CD4-positive, alpha-beta T cell treated with Interleukin-15 for 4 hours (primary cell): ENCODE measurements at regions not wholly inside any gene's neighbourhood (a gene's known extent, or its start where the extent isn't known, plus 50 kb on each side); places are given as distances from the start of the nearest gene placed in this dataset.
"Not testable (repeated sequence)": the region's sequence is repeated elsewhere in the genome, so short reads cannot be mapped to it uniquely, and the experiment has no call there.

Experiments used
- DNase-seq: peaks from one replicate; pipeline ENCODE4 v3.0.0-alpha.2; 2020; ENCODE audit warnings: low spot score

- DNase-seq: no peak
These were observed 905.4 kb upstream of the NDST4 start for GRCh38 chr4:116018831-116019230.

GRCh38 chr4:116016201-116016600 lies 902.8 kb upstream of the NDST4 start:
- DNase-seq: no peak

GRCh38 chr4:116015549-116015948 lies 902.1 kb upstream of the NDST4 start:
- DNase-seq: no peak

GRCh38 chr4:116015062-116015461 lies 901.6 kb upstream of the NDST4 start:
- no peak for DNase-seq

GRCh38 chr4:116010923-116011322 lies 897.5 kb upstream of the NDST4 start:
- no peak for DNase-seq

- no peak for DNase-seq
These were observed 892.3 kb upstream of the NDST4 start for GRCh38 chr4:116005806-116006088.

GRCh38 chr4:116005037-116005805 lies 891.8 kb upstream of the NDST4 start:
- no peak for DNase-seq

- DNase-seq: no peak
These were observed 887.9 kb upstream of the NDST4 start for GRCh38 chr4:116001291-116001690.

GRCh38 chr4:115986573-115986972 lies 873.2 kb upstream of the NDST4 start:
- DNase-seq: no peak

GRCh38 chr4:115975421-115976001 lies 862.1 kb upstream of the NDST4 start:
- DNase-seq: not testable (repeated sequence)

GRCh38 chr4:115973768-115974167 lies 860.3 kb upstream of the NDST4 start:
- DNase-seq: no peak

GRCh38 chr4:115972967-115973366 lies 859.5 kb upstream of the NDST4 start:
- no peak for DNase-seq

GRCh38 chr4:115970859-115971258 lies 857.4 kb upstream of the NDST4 start:
- no peak for DNase-seq

GRCh38 chr4:115969756-115970155 lies 856.3 kb upstream of the NDST4 start:
- no peak for DNase-seq

- no peak for DNase-seq
These were observed 852.2 kb upstream of the NDST4 start for GRCh38 chr4:115965588-115965987.

- not testable (repeated sequence) for DNase-seq
These were observed 842.8 kb upstream of the NDST4 start for GRCh38 chr4:115956054-115956796.

- no peak for DNase-seq
These were observed 837.4 kb upstream of the NDST4 start for GRCh38 chr4:115950806-115951205.

- not testable (repeated sequence) for DNase-seq
These were observed 836.7 kb upstream of the NDST4 start for GRCh38 chr4:115949974-115950743.

- DNase-seq: no peak
These were observed 831.6 kb upstream of the NDST4 start for GRCh38 chr4:115945026-115945425.

GRCh38 chr4:115944146-115944905 lies 830.9 kb upstream of the NDST4 start:
- no peak for DNase-seq

- DNase-seq: no peak
These were observed 825.5 kb upstream of the NDST4 start for GRCh38 chr4:115938764-115939443.
